ENCODE measurements at regions not wholly inside any gene's neighbourhood (a gene's known extent, or its start where the extent isn't known, plus 50 kb on each side); places are given as distances from the start of the nearest gene placed in this dataset.
"Not testable (repeated sequence)": the region's sequence is repeated elsewhere in the genome, so short reads cannot be mapped to it uniquely, and the experiment has no call there.

DNA sequence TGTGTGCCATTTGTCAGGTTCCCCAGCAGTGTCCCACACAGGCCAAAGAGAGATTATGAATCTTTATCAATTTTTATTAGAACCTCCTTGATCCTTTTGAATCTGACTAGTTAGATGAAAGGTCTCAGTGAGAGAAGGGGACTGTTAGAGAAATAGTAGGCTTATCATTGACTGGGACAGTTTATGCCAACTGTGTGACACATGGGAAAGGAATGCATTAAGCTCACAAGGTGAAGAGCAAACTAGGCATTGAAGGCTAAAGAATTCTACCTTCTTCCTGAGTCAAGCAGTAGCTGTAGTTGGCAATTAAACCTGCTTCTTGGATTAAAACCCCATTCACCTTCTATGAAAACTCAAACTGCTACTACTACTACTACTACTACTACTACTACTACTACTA lies 389.6 kb upstream of the CDH19 start:
- DNase-seq: no peak

DNA sequence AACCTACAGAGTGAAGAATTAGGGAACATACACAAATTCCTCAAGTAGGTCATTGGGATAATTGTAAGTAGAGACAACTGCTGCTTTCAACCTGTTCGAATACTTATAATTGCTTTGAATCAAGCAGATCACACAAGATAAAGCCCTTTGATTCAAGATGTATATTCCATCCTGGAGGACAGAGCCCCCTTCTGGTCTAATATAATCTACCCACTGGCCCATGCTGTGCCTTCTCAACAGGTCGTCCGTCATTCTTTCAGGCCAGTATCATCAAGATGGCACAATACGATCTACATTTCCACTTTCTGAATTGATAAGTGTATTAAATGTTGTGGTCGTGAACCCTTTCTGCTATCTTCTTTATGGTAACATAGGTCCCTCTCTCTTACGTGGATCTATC lies 387.0 kb upstream of the CDH19 start:
- DNase-seq: no peak

DNA sequence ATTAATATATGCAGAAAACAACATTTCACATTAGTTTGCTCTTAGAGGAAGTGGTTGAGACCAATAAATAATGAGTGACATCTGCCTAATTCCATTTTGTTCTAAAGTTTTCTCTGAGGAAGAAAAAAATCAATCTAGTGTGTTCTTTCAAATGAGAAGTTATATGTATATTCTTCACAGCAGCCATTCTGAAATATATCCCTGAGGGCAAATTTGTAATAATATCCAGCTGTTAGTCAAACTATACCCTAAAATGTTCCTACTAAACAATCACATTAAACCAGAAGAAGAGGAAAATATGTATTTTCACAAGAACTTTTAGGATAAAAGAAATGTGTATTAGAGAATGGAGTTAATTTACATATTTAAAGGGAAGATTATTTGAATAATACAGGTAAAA lies 375.1 kb upstream of the CDH19 start:
- no peak for DNase-seq

DNA sequence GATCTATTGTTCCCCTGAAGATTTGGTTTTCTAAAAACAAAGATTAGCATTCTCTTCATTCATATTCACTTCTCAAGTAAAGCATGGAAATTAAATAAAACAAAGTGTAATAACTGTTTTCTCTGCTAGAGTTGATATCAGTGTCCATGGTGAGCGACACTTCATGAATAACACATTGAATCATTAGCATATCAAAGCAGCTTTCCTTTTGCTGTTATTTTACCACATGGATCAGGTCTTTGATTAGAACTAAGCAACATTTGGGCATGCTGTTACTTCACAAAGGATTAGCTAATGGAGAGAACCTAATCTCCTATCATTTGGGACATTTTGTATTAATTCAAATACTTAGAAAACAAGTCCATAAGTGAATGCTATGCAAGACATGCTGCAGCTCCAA lies 368.8 kb upstream of the CDH19 start:
- no peak for DNase-seq

DNA sequence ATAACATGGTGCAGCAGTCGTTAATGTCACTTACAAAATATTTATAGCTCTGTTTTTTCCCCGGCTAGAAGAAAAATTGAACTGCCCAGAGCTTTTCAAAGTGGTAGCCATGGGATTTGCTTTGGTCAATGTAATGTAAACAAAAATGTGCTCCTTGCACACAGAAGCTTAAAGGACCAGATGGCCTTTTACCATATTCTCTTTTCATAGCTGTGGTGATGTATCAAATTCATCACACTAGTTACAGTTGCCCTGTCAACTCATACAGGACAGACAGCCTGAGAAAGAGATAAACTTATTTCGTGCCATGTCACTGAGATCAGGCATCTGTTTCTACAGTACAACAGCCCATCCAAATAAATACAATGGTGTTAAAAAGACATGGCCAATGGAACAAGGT lies 368.1 kb upstream of the CDH19 start:
- no peak for DNase-seq

DNA sequence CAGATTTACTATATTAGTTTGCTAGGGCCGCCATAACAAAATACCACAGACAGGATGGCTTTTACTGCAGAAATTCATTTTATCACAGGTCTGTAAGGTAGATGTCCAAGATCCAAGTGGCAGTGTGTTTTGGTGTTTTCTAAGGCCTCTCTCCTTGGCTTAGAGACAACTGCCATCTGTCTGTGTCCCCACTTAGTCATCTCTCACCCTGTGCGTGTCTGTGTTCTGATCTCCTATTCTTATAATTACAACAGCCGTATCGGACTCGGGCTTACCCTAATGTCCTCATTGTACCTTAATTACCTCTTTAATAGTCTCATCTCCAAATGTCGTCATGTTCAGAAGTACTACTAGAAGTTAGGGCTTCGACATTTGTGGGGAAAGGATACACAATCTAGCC lies 362.3 kb upstream of the CDH19 start:
- no peak for DNase-seq

DNA sequence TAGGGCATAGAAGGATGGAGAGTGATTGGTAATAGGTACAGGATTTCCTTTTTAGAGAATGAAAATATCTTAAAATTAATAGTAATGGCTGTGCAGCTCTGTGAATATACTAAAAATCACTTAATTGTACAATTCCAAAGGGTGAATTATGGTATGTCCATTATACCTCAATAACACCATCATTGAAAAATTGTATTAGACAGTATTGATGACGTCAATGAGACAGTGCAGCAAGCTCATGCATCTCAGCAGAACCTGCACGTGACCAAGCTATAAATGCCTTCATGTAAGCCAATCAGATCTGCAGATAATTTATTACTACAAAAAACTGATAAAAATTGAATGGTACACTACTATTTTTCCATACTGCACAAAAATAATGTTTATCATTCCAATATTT lies 354.4 kb upstream of the CDH19 start:
- DNase-seq: no peak

DNA sequence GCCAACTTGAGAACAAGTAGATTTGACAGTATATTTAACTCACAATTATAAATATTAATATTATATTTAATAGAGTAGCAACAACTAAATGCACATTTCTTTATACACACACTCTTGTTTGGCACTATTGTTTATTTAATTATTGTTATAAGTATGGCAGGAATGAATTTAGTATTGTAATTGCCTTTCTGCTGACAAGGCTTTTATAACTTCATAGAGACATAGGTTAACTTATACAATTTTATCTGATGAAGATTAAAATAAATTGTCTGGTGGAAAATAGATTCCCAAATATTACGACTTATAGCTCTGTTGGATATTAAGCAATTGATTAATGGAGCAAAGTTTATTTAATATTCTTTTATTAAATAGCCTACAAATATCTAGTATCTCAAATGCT lies 347.9 kb upstream of the CDH19 start:
- DNase-seq: no peak

DNA sequence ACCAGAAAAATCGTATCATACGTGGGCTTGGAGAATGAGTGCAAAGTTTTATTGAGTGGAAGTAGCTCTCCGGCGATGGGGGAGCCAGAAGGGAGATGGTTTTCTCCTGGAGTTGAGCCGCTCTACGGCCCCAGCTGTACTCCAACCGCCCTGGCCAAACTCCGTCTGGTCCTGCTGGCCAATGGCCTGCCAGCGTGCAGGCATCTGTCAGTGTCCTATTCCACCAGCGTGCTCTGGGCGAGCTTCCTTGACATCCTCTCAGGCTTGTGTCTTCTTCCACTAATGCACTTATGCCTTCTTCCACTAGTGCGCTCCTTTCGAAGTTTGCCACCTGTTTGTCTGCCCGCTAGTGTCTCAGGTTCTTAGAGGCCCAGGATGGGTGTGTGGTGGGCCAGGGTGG lies 345.5 kb upstream of the CDH19 start:
- no peak for DNase-seq

DNA sequence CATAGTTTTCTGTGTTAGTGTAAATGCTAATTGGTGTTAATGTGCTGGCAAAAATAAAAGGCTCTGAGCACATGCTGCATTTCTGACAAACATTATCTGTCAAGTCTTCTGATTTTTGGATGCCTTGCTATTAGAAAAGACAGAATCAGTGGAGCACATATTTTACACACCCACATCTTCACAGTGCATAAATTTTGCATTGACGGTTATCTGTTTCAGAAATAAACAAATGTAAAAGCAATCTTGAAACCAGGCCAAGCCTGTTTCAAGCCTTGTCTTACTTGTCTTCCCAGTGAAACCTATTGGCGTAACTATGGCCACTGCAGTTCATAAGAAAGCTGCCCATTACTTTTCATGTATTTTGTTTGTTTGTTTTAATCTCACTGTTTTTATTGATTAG lies 333.7 kb upstream of the CDH19 start:
- DNase-seq: no peak

DNA sequence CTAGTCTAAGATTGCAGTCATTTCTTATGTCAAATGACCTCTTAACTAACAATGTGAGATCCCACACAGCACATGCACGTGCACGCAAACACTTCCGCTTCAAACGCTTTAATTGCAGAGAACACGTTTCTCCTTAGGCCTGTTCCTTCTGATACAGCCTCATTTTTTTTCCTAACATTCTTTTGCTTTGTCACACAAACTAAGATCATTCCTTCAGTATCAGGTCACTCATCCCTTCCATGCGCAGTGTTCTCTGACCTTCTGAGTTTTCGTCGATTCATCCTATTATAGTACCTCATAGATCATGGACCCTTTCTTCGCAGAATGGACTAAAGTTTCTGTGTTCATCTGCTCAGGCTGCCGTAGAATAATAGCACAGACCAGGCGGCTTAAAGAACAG lies 327.1 kb upstream of the CDH19 start:
- no peak for DNase-seq

DNA sequence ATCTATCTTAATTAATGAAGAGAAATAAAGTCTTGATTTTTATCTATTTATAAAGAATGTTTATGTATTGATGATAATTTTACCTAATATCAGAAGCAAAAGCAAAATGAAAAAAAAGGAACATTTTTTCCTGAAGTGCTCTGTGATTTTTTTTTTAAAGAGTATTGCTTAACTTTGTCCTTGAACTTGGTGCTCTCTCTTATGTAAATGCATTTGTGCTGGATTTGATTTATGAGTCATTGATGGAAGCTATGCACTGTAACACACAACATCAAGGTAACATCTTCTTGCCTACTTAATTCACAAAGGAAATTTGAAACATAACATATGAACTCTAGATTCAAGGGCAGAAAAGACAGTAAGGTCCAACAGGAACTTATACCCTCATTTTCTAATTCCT lies 312.9 kb upstream of the CDH19 start:
- no peak for DNase-seq

DNA sequence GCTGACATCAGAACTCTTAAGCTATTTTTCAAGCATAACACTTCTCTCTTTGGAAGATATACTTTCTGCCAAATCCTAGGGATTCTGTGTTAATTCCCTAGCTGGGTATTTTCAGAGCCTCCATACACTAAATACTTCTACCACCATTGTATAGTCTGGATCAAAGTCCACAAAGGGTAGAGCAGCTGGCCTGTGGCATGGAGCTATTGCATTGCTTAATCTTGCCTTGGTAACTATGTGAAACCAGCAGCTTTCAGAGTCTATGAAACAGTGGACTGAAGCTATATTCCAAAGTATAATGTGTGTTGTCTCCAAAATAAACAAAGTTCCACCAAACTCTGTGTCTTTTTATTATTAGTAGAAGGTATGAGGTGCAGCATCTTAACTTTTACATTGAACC lies 296.9 kb upstream of the CDH19 start:
- no peak for DNase-seq

DNA sequence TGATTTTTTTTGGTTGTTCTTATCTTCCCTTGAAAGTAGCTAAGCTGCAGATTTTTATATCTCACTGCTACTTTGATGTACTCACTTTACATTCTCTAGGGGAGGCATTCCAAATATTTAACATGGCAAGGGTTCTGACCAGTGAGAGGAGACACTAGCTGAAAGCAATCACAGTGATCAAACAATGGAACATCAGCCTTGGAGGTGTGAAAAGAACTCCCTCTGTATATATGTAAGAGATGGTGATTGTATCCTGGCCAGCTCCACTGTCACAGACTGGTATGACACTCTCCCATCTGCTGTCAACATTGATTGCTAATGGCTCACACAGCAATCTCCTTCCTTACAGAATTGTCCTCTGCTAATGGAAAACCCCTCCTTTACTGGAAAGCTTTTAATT lies 291.7 kb upstream of the CDH19 start:
- DNase-seq: no peak

DNA sequence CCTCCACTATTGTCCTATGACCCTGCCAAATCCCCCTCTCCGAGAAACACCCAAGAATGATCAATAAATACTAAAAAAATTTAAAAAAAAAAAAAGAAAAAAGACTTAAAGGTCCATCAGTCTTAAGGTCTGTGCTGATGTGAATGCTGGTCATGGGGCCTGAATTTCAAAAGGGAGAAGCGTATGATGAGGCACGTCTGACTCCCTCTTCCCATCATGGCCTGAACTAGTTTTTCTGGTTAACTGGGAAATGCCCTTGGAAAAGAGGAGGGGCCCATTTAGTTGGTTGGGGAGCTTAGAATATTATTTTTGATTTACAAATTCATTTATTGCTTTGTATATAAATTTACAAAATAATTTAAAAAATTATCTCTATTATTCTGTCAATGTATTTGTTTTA lies 291.0 kb upstream of the CDH19 start:
- no peak for DNase-seq

DNA sequence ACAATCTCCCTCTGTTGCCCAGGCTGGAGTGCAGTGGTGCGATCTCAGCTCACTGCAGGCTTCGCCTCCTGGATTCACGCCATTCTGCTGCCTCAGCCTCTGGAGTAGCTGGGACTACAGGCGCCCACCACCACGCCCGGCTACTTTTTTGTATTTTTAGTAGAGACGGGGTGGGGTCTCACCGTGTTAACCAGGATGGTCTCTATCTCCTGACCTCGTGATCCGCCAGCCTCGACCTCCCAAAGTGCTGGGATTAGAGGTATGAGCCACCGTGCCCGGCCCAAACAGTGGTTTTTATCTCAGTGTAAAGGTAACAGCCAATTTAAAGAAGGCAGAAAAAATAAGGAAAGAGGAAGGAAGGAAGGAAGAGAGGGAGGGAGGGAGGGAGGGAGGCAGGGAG lies 288.5 kb upstream of the CDH19 start:
- DNase-seq: not testable (repeated sequence)

DNA sequence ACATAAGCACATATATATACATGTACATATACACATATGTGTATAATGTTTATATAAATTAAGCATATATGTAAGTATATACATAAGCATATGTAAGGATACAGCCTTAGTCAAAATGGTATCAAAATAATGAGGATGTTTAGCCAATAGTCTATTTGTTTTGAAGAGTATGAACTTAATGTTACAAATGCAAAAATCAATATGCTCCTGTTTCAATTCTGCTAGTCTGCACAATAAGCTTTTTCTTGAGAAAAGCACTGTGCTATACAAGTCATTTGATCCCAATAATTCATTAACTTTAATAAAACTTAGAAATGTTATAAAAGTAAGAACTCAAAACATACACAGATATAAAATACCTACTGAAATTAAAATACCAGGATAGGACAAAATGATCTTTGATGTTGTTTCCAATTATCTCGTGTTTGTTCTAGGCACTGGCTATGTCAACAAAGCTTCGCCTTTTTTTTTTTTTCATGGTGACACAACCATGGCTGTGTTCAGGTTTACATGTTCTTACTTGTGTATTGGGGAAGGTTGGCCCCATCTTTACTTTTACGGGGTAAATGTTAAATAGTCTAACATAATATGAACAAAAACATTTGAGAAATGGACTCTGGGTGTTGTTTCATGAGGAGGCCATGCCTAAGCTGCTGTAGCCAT lies 271.1 kb upstream of the CDH19 start:
- DNase-seq: no peak

DNA sequence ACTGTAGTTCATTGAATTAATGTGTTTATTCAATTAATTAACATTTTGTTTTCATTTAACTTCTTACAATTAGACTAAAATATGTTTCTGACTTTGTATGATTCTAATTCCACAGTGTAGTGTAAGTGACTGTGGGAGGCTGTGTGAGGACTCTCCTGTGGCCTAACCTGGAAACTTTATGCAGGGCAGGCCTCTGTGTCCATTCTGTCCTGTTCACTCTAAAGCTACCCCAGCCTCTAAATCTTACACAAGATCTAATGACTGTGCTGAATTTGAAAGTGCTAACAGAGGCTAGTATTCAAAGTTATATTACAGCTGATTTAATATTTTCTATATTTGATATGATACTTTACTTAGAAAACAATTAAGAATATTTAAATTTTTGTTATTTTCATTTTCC lies 270.5 kb upstream of the CDH19 start:
- no peak for DNase-seq

DNA sequence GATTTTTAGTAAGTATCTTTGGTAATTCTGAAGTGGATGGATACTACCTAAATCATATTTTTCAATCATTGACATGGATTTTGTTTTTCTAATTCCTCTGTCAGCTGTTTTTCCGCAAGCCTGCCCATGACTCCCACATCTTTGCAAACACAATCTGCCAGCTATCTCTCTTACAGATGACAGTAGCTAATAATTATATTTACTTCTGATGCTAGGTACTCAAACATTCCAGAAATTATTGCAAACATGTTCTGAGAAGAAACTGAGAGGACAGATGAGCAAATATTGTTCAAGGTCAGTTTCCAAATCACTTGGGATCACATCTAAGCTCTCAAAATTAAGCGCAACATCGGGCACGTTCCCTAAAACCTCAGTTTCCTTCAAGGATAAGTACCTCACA lies 270.0 kb upstream of the CDH19 start:
- no peak for DNase-seq

DNA sequence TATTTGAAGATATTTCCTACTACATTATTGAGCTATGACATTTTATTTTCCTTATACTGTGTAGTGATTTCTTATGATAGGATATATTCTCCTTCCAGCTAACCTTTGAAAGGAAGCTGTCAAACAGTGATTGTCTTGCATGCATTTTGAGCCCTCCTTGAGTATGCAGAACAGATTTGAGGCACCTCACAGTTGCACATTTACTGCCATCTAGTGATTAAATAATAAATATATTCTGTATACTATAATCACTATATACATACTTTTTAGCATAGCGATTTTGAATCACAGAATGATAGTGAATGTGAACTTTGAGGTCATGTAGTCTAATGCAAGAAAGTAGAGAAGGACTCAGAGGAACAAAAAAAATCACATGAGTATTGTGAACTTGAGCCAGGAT lies 268.4 kb upstream of the CDH19 start:
- DNase-seq: no peak

DNA sequence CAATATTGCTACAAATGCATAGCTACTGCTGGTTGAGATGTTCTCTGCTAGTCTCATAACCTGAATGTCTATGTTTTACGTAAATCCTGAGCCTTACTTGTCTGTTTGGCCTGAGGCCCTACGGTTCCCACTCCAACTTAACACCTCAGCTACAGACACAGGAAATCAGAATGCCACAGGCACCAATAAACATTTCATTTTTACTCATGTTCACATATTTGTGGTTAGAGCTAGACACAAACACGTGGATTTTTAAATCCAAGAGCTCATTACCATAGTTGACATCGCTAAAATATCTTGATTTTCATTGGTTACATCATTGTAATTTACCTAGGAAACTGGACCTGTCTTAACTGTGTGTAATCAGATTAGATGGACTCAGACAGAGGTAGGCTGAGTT lies 263.8 kb upstream of the CDH19 start:
- no peak for DNase-seq

DNA sequence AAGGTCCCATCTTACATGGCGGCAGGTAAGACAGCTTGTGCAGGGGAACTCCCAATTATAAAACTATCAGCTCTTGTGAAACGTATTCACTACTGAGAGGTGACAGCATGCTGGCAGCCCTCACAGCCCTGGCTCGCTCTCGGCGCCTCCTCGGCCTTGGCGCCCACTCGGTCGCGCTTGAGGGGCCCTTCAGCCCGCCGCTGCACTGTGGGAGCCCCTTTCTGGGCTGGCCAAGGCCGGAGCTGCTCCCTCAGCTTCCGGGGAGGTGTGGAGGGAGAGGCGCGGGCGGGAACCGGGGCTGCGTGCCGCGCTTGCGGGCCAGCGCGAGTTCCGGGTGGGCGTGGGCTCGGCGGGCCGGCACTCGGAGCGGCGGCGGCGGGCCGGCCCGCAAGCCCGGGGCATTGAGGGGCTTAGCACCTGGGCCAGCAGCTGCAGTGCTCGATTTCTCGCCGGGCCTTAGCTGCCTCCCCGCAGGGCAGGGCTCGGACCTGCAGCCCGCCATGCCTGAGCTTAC lies 262.6 kb upstream of the CDH19 start:
- not testable (repeated sequence) for DNase-seq

DNA sequence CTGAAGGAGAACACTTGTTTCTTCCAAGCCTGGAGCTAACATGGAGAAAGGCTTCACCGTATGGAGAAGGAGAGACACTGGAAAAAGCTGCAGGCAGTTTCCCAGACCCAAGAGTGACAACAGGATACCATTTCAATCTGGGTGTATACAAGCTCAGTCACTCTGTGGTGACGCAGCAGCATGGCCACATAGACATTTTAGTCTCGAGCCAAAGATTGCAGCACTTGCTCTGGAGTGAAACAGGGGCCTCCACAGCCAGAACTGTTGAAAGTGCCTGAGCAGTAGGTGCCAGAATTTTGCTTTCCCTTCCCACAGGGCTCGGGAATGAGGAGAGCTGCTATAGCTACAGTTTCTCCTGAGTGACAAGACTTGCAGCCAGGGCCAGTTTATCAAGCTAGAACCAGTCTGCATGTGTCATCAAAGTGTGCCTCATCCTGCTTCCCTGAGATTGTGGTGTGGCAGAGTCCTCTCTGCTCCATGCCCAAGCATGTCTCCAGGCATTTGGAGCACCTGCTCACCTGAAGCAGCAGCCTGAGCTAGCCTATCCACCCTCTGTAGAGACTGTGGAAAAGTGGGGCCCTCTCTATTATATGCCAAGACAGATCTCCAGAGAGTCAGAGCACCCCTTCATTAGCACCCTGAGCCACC lies 234.6 kb upstream of the CDH19 start:
- no peak for DNase-seq

DNA sequence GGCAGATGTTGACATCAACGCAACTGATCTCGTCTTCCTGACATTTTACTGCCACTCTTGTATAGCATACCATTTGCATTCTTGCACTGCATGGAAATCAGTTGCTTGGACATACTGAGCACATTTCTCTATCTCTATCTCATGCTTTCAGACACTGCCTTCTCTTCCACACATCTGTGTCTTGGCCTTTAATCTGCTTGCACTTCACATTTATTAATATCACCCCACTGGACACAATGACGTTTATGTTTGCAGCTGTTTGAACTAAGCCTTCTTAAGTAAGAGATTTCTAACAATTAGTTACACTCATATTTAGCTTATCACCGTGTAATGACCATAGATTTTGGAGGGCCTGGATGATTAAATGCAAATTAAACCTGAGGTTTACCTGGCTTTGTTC lies 229.8 kb upstream of the CDH19 start:
- DNase-seq: no peak

DNA sequence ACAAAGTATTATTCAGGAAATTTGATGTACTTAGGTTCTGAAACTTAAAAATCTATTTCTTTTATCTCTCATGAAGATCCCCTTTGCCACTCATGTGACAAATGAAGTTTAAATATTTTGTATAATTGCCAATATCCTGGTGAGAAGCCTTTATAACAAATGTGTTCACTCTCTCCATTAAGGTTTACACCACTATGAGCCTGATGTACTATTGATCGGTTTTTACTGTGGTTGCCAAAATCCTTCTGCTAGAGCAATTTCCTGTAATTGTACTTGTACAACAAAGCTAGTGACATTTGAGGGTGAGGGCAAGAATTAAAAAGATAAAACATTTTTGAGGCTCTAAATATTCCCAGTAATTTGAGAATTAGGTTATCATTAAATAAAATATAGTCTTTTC lies 222.3 kb upstream of the CDH19 start:
- DNase-seq: no peak

Data from CD4-positive, alpha-beta T cell treated with Interleukin-15 for 1 hour (primary cell).